Epithelial cell of esophagus (primary cell): ENCODE measurements at regions not wholly inside any gene's neighbourhood (a gene's known extent, or its start where the extent isn't known, plus 50 kb on each side); places are given as distances from the start of the nearest gene placed in this dataset.

Source experiments
- DNase-seq: peaks from one replicate; pipeline ENCODE4 v3.0.0; 2010; ENCODE audit warnings: low read depth
- H3K4me3 ChIP-seq: 2 replicates; pipeline ENCODE4 v1.5.1; 2011; ENCODE audit warnings: mild to moderate bottlenecking, low read length, control low read depth
- CTCF ChIP-seq: IDR thresholded peaks from 2 replicates; pipeline ENCODE4 v1.5.1; 2011; ENCODE audit warnings: low read depth, mild to moderate bottlenecking, low read length, control low read depth, inconsistent platforms; ENCODE audit not compliant: insufficient read depth; ENCODE audit errors: missing control alignments

GRCh38 chr11:36985562-36985961 lies 387.5 kb upstream of the RAG2 start:
- no peak overlapping the region for H3K4me3 ChIP-seq
- no peak for TF ChIP-seq CTCF
- DNase-seq: no peak

DNA sequence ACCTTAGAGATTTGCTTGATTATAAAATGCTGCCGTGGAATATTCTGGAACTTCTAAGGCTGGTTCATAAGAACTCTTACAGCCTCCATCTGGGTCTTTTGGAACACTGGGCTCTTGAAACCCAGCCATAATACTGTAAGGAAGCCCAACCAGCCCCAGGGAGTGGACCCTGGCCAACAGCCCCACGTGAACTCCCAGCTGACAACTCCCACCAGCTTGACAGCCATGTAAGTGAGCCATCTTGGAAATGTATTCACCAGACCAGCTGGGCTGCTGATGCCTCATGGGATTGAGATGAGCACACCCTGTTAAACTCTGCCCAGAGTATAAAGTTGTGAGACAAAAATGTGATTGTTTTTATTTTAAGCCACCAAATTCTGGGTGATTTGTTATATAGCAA lies 378.7 kb upstream of the RAG2 start:
- no peak for TF ChIP-seq CTCF
- no peak for DNase-seq

DNA sequence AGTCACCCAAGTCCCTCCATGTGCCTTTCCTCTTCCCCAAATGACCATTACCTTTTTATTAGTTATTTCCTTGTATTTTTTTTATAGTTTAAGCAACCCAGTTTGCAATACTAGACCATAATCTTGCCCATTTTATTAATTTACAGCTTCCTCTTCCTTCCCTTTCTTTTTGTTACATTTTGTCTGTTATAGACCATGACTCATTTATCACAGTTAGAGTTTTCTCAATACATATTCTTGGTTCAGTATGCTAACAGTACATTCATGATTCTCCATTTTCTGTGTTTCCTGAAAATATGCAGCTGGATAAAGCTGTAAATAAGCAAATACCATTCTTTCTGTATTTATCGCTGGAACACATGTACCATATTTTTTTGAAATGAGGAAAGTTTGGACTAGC lies 376.7 kb upstream of the RAG2 start:
- H3K4me3 ChIP-seq: no peak overlapping the region
- no peak for DNase-seq
- TF ChIP-seq CTCF: no peak

More for the DNA sequence above, 378.7 kb upstream of the RAG2 start:
- H3K4me3 ChIP-seq: no peak overlapping the region

GRCh38 chr11:36953976-36954375 lies 355.9 kb upstream of the RAG2 start:
- peak; percentile 15 for DNase-seq
- no peak for TF ChIP-seq CTCF
- H3K4me3 ChIP-seq: no peak overlapping the region

GRCh38 chr11:36948460-36949127 lies 350.6 kb upstream of the RAG2 start:
- TF ChIP-seq CTCF: no peak
- no peak overlapping the region for H3K4me3 ChIP-seq
- DNase-seq: no peak

- no peak overlapping the region for H3K4me3 ChIP-seq
- TF ChIP-seq CTCF: peak; percentile 40
- DNase-seq: peak; percentile 8
Measured at GRCh38 chr11:36945384-36945783, 347.3 kb upstream of the RAG2 start.

GRCh38 chr11:36933481-36933880 lies 335.4 kb upstream of the RAG2 start:
- TF ChIP-seq CTCF: no peak

More at GRCh38 chr11:36933481-36933880, 335.4 kb upstream of the RAG2 start:
- no peak overlapping the region for H3K4me3 ChIP-seq
- no peak for DNase-seq
